ENCODE measurements at regions not wholly inside any gene's neighbourhood (a gene's known extent, or its start where the extent isn't known, plus 50 kb on each side); places are given as distances from the start of the nearest gene placed in this dataset.

DNA sequence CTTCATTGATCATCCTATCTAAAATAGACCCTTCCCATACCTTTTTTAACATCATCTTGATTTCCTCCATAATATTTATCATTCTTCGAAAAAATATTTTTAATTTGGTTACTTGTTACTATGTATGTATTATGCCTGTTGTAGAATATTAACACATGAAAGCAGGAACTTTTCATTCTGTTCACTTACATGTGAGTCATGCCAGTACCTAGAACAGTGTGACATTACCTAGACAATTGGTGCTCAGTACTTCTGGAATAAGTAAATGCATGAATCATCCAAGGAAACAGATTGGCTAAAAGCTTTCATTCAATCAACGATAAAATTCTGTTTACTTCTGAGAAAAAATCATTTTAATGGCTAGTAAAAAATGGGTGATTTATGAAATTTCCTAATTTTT lies 76.4 kb downstream of the CXXC4 start:
- CTCF ChIA-PET, result no interaction called here
- no peak for ATAC-seq
- Mint-ChIP-seq H3K9me3 (ENCODE audit: low read depth) (no peaks in the 10 kb centered on the region), H3K4me3 (no peak overlapping the region), H3K27ac (no peak overlapping the region), H3K36me3 (no peaks in the 10 kb centered on the region), H3K4me1 (no peaks in the 10 kb centered on the region), H3K27me3 (no peaks in the 10 kb centered on the region)
- DNase-seq, result no peak

DNA sequence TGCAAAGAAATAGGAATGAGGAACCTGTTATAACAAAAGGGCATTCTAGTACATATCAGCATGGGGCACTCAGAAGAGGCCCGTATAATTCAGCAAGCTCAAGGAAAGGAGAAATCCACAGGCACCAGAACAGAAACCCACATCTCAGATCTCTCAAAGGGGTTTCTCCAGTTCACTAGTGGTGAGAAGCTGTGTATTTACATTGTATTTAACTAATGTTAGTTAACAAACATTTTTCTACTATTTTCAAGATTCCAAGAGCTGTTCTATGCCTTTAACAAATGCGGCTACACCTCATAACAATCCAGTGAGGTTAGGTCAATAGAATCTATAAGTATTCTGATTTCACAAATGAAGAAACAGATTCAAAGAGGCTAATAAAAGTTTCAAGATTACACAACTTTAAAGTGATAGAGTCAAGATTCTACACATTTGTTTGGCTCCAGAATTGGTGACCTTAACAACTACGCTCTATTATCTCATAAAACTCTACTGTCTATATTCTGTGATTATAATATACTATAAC lies 77.3 kb downstream of the CXXC4 start:
- DNase-seq (no peak), ATAC-seq (no peak)
- H3K4me1 Mint-ChIP-seq, result no peaks in the 10 kb centered on the region
- CTCF ChIA-PET, result no interaction called here
- H3K9me3 Mint-ChIP-seq (ENCODE audit: low read depth), result no peaks in the 10 kb centered on the region
- H3K4me3 Mint-ChIP-seq, result no peak overlapping the region
- no peaks in the 10 kb centered on the region for H3K36me3 Mint-ChIP-seq
- H3K27ac Mint-ChIP-seq, result no peak overlapping the region
- H3K27me3 Mint-ChIP-seq, result no peaks in the 10 kb centered on the region

DNA sequence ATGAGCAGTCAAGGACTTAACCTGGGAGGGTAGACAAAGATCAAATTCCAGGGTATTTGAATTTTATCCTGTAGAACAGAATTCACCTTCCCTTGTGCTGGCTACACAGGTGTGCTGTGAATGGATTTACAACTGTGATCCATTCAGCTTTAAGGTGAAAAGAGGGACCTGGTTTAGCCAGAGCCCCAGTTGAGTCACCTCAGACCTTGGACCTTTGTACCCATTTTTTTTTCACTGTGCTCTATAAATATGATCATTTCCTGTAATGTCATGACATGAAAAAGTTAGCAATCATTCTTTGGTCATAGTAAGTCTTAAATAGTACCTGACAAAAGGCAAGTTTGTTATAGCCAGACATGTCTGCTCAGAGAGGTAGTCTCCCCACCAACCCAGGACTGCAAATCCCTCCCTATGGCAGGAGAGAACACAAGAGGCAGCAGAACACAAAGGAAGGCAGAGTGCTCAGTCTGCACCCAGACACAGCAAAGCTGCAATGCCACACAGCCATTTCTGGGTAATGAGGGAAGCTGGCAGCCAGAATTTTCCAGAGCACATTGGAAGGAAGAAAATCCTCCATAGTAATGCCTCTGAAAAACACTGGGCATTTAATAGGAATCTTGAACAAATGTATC lies 77.9 kb downstream of the CXXC4 start:
- Mint-ChIP-seq H3K36me3 (no peaks in the 10 kb centered on the region), H3K4me1 (no peaks in the 10 kb centered on the region), H3K9me3 (ENCODE audit: low read depth) (no peaks in the 10 kb centered on the region), H3K4me3 (no peak overlapping the region), H3K27ac (no peak overlapping the region), H3K27me3 (no peaks in the 10 kb centered on the region)
- ATAC-seq (no peak), DNase-seq (no peak)
- CTCF ChIA-PET, result no interaction called here

DNA sequence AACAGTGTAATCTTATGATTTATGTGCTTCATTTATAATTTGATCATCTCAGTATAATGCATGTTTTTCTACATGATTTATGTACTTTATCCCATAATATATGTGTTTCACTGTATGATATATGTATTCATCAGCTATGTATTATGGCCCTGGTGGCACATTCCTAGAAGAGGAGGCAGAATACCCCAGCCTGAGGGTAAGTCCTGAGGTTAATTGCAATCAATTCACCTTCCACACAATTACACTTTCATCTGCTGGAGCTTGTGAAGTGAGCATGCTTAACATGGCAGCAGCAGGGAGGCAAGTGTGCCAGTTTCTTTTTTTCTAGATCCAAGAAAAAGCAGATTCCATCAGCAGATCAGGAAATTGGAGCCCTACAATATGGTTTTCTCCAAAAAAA lies 81.2 kb downstream of the CXXC4 start:
- Mint-ChIP-seq H3K4me1 (no peaks in the 10 kb centered on the region), H3K9me3 (ENCODE audit: low read depth) (peaks cover 2% of the 10 kb centered on the region)
- CTCF ChIA-PET, result no interaction called here

DNA sequence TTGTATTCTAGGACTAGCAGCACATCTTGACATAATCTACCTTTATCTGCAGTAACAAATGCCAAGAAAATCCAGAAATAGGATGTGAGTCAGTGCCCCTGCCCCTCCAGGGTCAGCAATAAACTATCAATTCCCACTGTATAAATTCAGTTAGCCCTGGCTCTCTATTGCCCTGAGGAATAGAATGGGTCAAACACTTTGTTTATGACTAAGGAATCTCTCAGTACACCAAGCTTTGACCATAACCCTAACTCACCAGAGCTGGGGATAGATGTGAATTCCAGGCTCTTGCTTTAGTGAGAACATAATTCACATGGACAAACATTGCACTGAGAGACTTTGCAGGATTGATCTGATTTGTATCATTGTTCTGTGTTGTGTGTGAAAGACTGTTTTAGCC lies 82.3 kb downstream of the CXXC4 start:
- Mint-ChIP-seq H3K4me1 (no peaks in the 10 kb centered on the region), H3K27ac (no peak overlapping the region), H3K36me3 (no peaks in the 10 kb centered on the region), H3K27me3 (no peaks in the 10 kb centered on the region), H3K9me3 (ENCODE audit: low read depth) (peaks cover 2% of the 10 kb centered on the region), H3K4me3 (no peak overlapping the region)
- CTCF ChIA-PET, result no interaction called here
- DNase-seq (no peak), ATAC-seq (no peak)

More for the DNA sequence above, 81.2 kb downstream of the CXXC4 start:
- Mint-ChIP-seq H3K27ac (no peak overlapping the region), H3K4me3 (no peak overlapping the region), H3K36me3 (no peaks in the 10 kb centered on the region), H3K27me3 (no peaks in the 10 kb centered on the region)
- ATAC-seq (no peak), DNase-seq (no peak)

DNA sequence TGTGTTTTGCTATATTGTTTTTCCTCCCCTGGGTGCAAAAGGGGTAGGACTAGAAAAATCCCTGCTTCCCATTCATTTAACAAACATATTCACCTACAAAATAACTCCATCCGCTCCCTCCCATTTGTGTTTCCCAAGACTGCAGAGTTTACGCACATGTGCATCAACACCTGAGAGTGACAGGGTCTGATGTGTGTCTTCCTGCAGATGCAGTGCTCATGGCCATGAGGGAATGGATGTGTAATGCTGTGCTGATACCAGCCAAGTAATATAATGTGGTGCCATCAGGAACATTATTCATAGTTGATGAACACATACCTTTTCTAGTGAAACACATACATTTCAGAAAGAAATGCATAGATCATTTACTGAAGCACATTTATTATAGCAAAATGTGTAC lies 83.2 kb downstream of the CXXC4 start:
- H3K27me3 Mint-ChIP-seq, result no peaks in the 10 kb centered on the region
- H3K36me3 Mint-ChIP-seq, result no peaks in the 10 kb centered on the region
- no peaks in the 10 kb centered on the region for H3K4me1 Mint-ChIP-seq
- CTCF ChIA-PET, result no interaction called here
- H3K27ac Mint-ChIP-seq, result no peak overlapping the region
- peaks cover 2% of the 10 kb centered on the region for H3K9me3 Mint-ChIP-seq (ENCODE audit: low read depth)
- ATAC-seq, result no peak
- no peak overlapping the region for H3K4me3 Mint-ChIP-seq
- DNase-seq, result no peak

DNA sequence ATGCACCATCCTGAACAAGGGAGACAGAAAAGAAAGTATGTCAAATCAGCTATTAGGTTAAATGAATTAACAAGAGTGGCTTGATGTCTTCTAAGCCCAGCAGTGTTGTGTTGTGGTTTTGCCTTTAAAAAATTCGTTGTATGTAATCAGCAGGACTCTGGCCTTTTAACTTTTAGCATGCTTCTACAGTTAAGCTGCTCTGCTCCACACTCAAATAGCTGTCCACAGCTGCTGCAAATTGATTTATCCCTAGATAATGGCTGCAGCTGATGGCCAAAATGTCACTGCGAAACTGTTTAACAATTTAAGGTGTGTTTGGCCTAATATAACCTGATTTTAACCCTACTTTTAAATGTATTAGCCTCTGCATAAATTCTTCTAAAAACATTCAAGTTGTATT lies 85.8 kb downstream of the CXXC4 start:
- Mint-ChIP-seq H3K27me3 (no peaks in the 10 kb centered on the region), H3K9me3 (ENCODE audit: low read depth) (peaks cover 4% of the 10 kb centered on the region), H3K4me1 (no peaks in the 10 kb centered on the region), H3K36me3 (no peaks in the 10 kb centered on the region), H3K27ac (no peak overlapping the region), H3K4me3 (no peak overlapping the region)
- CTCF ChIA-PET, result no interaction called here
- DNase-seq (no peak), ATAC-seq (no peak)

DNA sequence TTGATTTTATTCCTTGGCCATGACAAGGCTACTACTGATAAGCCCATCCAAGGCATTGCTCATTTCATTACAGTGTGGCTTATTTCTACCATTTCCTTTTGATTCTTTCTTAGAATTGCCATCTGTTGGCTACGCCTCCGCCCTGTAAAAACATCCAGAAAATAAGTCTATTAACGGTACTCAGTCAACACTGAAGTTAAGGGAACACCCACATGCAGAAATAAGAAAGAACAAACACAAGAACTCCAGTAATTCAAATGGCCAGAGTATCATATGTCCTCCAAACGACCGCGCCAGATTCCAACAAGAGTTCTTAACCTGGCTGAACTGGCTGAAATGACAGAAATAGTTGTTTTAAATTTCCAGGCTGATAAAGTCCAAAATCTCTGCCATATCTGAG lies 90.3 kb downstream of the CXXC4 start:
- Mint-ChIP-seq H3K4me1 (no peaks in the 10 kb centered on the region), H3K27ac (no peak overlapping the region), H3K9me3 (ENCODE audit: low read depth) (peaks cover 2% of the 10 kb centered on the region), H3K27me3 (no peaks in the 10 kb centered on the region), H3K4me3 (no peak overlapping the region), H3K36me3 (no peaks in the 10 kb centered on the region)
- CTCF ChIA-PET, result no interaction called here
- no peak for DNase-seq
- ATAC-seq, result no peak

DNA sequence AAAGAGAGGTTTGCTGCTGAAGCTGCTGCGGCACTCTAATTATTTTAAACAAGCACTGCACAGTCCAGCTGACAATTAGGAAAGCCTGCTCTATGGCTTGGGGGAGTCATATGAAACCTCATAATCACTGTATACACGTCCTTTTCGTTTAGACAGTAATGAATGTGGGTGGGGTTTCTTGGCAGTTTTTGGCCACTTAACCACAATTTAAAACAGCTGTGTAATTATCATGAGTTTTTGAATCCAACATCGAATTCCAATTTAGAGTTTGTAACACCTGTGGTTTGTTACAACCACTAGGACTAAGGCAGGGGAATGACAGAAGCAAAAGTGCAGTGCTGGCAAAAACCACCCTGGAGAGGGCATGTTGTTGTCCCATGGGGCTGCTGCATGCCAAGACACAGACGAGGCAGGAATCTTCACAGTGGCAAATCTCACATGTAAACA lies 99.5 kb downstream of the CXXC4 start:
- Mint-ChIP-seq H3K36me3 (no peaks in the 10 kb centered on the region), H3K4me1 (no peaks in the 10 kb centered on the region), H3K27ac (no peak overlapping the region), H3K9me3 (ENCODE audit: low read depth) (no peaks in the 10 kb centered on the region), H3K4me3 (no peak overlapping the region), H3K27me3 (no peaks in the 10 kb centered on the region)
- ATAC-seq, result no peak
- no peak for DNase-seq
- CTCF ChIA-PET, result no interaction called here

DNA sequence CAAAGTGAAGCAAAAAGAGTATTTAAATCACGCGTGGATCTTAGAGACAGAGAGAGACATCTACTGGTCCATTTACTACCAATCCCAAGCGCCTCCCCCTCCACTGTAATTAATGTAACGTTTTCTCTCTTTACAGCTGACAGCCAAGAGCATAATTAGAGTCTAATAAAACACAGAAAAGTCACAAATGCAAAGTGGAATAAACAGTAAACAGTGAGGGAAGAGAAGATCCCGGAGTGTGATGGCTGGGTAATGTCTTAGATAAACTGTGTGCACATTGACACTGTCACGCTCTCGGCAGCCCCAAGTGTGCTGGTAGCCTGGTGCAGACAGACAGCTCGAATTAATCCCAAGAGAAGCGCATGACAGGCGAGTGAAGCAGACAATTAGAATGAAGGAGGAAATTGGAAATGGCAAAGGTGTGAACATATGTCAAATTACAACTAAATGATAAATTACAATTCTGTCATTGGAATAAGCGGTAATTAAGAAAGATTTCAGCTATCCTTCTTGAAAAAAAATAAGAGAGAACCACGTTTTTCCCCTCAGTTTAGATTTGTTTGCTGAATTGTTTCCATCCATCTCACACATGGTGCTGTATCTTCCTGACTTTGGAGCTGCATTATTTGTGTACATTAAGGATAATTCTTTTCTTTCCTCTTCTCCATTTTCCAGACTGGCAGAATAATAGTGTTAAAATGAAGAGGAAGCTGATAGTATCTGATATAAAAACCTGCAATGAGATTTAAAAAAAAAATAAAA lies 100.1 kb downstream of the CXXC4 start:
- no peaks in the 10 kb centered on the region for H3K27me3 Mint-ChIP-seq
- H3K4me3 Mint-ChIP-seq, result no peak overlapping the region
- ATAC-seq (no peak), DNase-seq (no peak)
- H3K36me3 Mint-ChIP-seq, result no peaks in the 10 kb centered on the region
- no peaks in the 10 kb centered on the region for H3K9me3 Mint-ChIP-seq (ENCODE audit: low read depth)
- H3K27ac Mint-ChIP-seq, result no peak overlapping the region
- H3K4me1 Mint-ChIP-seq, result no peaks in the 10 kb centered on the region
- CTCF ChIA-PET, result interaction anchor here (0.7 kb wide), 1 partner anchor 13 kb away, joined by 3 read pairs; no protein-coding TSS in a partner anchor

DNA sequence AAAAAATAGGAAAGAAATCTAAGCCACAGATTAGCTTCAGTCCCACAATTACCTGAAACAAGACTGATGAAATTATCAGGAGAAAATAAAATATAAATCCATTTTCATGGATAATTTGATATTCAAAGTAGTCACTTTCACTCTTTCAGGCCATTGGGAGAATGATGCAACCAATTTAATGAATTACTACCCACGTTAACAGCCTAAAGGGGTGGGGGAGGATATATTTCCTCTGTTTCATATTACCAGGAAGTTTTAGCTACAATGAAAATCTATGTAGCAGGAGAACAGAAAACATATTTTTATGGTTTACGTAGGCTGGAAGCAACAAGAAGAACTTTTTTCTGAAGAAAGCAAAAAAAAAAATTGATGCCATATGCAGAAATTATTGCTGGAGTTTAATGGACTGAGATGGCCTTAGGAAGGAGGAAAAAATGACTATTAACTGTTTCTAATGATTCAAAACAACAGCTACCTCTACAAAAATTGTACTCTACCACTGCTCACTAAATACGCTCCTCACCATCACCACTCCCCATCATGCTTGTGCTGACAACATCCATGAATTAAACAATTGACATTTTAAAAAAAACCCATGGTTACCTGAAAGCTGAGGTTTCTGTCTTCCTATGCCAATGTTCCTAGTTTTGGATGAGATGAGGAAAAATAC lies 100.9 kb downstream of the CXXC4 start:
- Mint-ChIP-seq H3K9me3 (ENCODE audit: low read depth) (no peaks in the 10 kb centered on the region), H3K36me3 (no peaks in the 10 kb centered on the region), H3K27me3 (no peaks in the 10 kb centered on the region), H3K4me3 (no peak overlapping the region), H3K27ac (no peak overlapping the region), H3K4me1 (no peaks in the 10 kb centered on the region)
- no peak for DNase-seq
- ATAC-seq, result no peak
- CTCF ChIA-PET, result no interaction called here

DNA sequence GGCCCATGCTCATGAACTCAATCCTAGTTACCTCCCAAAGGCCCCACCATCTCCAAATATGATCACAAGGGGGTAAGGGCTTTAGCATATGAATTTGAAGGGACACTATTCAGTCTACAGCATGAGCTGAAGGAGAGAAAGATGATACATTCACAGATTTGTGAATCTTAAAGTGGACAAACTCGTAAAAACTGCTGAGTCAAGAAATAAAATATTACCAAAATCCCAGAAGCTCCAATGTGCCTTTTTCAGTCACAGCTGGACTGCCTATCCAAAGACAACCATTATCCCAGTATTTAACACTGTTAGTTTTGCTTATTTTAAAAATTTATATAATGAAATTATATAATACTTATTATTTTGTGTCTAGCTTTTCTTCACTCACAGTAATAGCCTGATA lies 109.0 kb downstream of the CXXC4 start:
- CTCF ChIA-PET, result no interaction called here
- Mint-ChIP-seq H3K27ac (no peak overlapping the region), H3K9me3 (ENCODE audit: low read depth) (peaks cover 5% of the 10 kb centered on the region), H3K27me3 (no peaks in the 10 kb centered on the region), H3K36me3 (no peaks in the 10 kb centered on the region), H3K4me1 (no peaks in the 10 kb centered on the region), H3K4me3 (no peak overlapping the region)
- DNase-seq (no peak), ATAC-seq (no peak)

DNA sequence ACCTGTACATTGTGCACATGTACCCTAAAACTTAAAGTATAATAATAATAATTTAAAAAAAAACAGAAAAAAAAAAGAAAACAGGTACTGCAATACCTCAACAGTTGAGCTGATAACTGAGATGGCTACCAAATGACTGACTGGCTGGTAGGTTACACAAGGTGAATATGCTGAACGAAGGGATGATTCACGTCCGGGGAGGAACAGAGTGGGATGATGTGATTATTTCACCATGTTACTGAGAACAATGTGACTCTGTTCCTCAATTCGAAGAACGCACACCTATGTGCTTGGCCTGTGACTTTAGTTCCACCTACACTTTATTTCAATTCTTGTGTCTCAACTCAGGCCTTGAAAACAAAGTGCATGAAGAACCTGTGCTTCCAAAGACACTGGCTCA lies 111.7 kb downstream of the CXXC4 start:
- ATAC-seq, result no peak
- Mint-ChIP-seq H3K27me3 (no peaks in the 10 kb centered on the region), H3K4me1 (no peaks in the 10 kb centered on the region), H3K9me3 (ENCODE audit: low read depth) (peaks cover 8% of the 10 kb centered on the region), H3K27ac (no peak overlapping the region), H3K36me3 (no peaks in the 10 kb centered on the region), H3K4me3 (no peak overlapping the region)
- no peak for DNase-seq
- CTCF ChIA-PET, result no interaction called here

DNA sequence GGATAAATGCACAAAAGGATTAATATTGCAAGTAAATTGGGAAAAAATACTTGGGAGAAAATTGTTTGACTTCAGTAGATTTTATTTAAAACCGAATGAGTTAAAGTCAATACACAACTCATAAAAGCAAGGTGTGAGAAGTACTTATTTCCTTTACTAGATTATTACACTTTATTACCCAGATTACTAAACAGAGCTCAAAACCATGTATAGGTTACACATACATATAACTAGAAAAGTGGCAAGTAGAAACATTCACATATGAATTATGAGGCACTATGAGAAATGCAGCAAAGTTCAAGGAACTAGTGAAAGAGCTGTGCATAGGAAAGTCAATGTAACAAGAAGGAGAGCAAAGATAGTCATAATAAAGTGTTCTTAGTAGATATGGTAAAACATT lies 113.0 kb downstream of the CXXC4 start:
- no peaks in the 10 kb centered on the region for H3K4me1 Mint-ChIP-seq
- DNase-seq, result no peak

More for the DNA sequence above, 113.0 kb downstream of the CXXC4 start:
- no peak overlapping the region for H3K4me3 Mint-ChIP-seq
- H3K27me3 Mint-ChIP-seq, result no peaks in the 10 kb centered on the region
- ATAC-seq, result no peak
- no peak overlapping the region for H3K27ac Mint-ChIP-seq
- CTCF ChIA-PET, result no interaction called here
- no peaks in the 10 kb centered on the region for H3K36me3 Mint-ChIP-seq
- H3K9me3 Mint-ChIP-seq (ENCODE audit: low read depth), result peaks cover 8% of the 10 kb centered on the region
